ENCODE measurements at regions not wholly inside any gene's neighbourhood (a gene's known extent, or its start where the extent isn't known, plus 50 kb on each side); places are given as distances from the start of the nearest gene placed in this dataset.

- TF ChIP-seq CTCF (IDR thresholded peaks at IDR 0.05) = peak in 1 of 2 donors; percentile 37
- TF ChIP-seq EP300 (IDR thresholded peaks at IDR 0.05) = no peak
These were observed 1181.2 kb downstream of the VRK1 start for GRCh38 chr14:97978341-97978740.

Measured in suprapubic skin (tissue), 3 donors.